ENCODE measurements at regions not wholly inside any gene's neighbourhood (a gene's known extent, or its start where the extent isn't known, plus 50 kb on each side); places are given as distances from the start of the nearest gene placed in this dataset.

GRCh38 chr10:3676564-3676963, 108.4 kb downstream of the KLF6 start:
- DNase-seq (no peak), ATAC-seq (no peak)
- Histone ChIP-seq H3K4me1 (peaks cover 0 to 5% (median 0%) of the 10 kb centered on the region in 9 donors), H3K27ac (no peak overlapping the region), H3K4me3 (no peak overlapping the region), H3K9me3 (no peaks in the 10 kb centered on the region), H3K27me3 (no peaks in the 10 kb centered on the region), H3K36me3 (no peaks in the 10 kb centered on the region)
- TF ChIP-seq CTCF (IDR thresholded peaks at IDR 0.05): no peak
- WGBS, 2 donors: 76 to 78% methylated on average over 5 of the region's 5 CpGs
- intact Hi-C loops (cut with DNase I): no loop called here

GRCh38 chr10:3672220-3672619, 112.8 kb downstream of the KLF6 start:
- H3K4me3 ChIP-seq: no peak overlapping the region
- intact Hi-C loops (cut with DNase I): no loop called here
- no peak overlapping the region for H3K27ac ChIP-seq
- WGBS, 2 donors: 82 to 86% methylated on average over 5 of the region's 5 CpGs
- ATAC-seq (no peak), DNase-seq (no peak)
- no peaks in the 10 kb centered on the region for H3K27me3 ChIP-seq
- H3K9me3 ChIP-seq: no peaks in the 10 kb centered on the region
- peaks cover 0 to 36% (median 0%) of the 10 kb centered on the region in 9 donors for H3K4me1 ChIP-seq
- H3K36me3 ChIP-seq: no peaks in the 10 kb centered on the region
- no peak for TF ChIP-seq CTCF (IDR thresholded peaks at IDR 0.05)

- Histone ChIP-seq H3K4me1 (peaks cover 0 to 43% (median 0%) of the 10 kb centered on the region in 9 donors), H3K27ac (peak overlapping the region in 1 of 10 donors; percentile 42), H3K9me3 (no peaks in the 10 kb centered on the region), H3K4me3 (no peak overlapping the region), H3K27me3 (no peaks in the 10 kb centered on the region), H3K36me3 (no peaks in the 10 kb centered on the region)
- TF ChIP-seq CTCF (IDR thresholded peaks at IDR 0.05): no peak
- 80% methylated on average over 13 of the region's 13 CpGs for WGBS, 2 donors
- ATAC-seq (no peak), DNase-seq (no peak)
- intact Hi-C loops (cut with DNase I): no loop called here
Measured at GRCh38 chr10:3671386-3671955, 113.5 kb downstream of the KLF6 start.

- 77 to 84% methylated on average over 4 of the region's 4 CpGs for WGBS, 2 donors
- intact Hi-C loops (cut with DNase I): no loop called here
- peak overlapping the region in 1 of 10 donors; percentile 88 for H3K27ac ChIP-seq
Measured at GRCh38 chr10:3668966-3669330, 116.1 kb downstream of the KLF6 start.

More at GRCh38 chr10:3668966-3669330, 116.1 kb downstream of the KLF6 start:
- Histone ChIP-seq H3K27me3 (no peaks in the 10 kb centered on the region), H3K9me3 (no peaks in the 10 kb centered on the region), H3K4me1 (peaks cover 0 to 47% (median 0%) of the 10 kb centered on the region in 9 donors), H3K4me3 (peak overlapping the region in 1 of 10 donors; percentile 40), H3K36me3 (no peaks in the 10 kb centered on the region)
- no peak for TF ChIP-seq CTCF (IDR thresholded peaks at IDR 0.05)
- ATAC-seq (no peak), DNase-seq (no peak)
